Thyroid gland (tissue), 4 donors: ENCODE measurements at regions not wholly inside any gene's neighbourhood (a gene's known extent, or its start where the extent isn't known, plus 50 kb on each side); places are given as distances from the start of the nearest gene placed in this dataset.

Experiments used
- DNase-seq, 2 donors: peaks; one replicate each; pipeline ENCODE4 v3.0.0-alpha.2; 2019
- H3K27ac ChIP-seq, 3 donors: fragments of 200-600 bp; sonication (generic); 1 replicate in 2 of 3; 2 replicates in 1 of 3; pipeline ENCODE4 v1.5.1; 2016 to 2019; ENCODE audit warnings: mild to moderate bottlenecking in 1 of 3, moderate library complexity in 1 of 3
- H3K27me3 ChIP-seq: fragments of 200-600 bp; sonication (generic); one replicate; pipeline ENCODE4 v1.5.1; 2019
- H3K36me3 ChIP-seq, 2 donors: fragments of 200-600 bp; sonication (generic); one replicate each; pipeline ENCODE4 v1.5.1; 2016 to 2019
- H3K4me1 ChIP-seq, 2 donors: fragments of 200-600 bp; sonication (generic); one replicate each; pipeline ENCODE4 v1.5.1; 2017 to 2019
- H3K4me3 ChIP-seq, 3 donors: fragments of 200-600 bp; sonication (generic); replicated peaks in 1 of 3; 1 replicate in 2 of 3; 2 replicates in 1 of 3; pipeline ENCODE4 v1.5.1; 2016; ENCODE audit warnings: mild to moderate bottlenecking in 1 of 3
- H3K9me3 ChIP-seq: fragments of 200-600 bp; sonication (generic); one replicate; pipeline ENCODE4 v1.5.1; 2017
- POLR2A ChIP-seq, 2 donors: fragments of 450-650 bp; IDR thresholded peaks; one replicate each; pipeline ENCODE4 v1.6.1; 2017; ENCODE audit warnings: antibody characterized with exemption in 2 of 2, mild to moderate bottlenecking in 2 of 2, moderate library complexity in 1 of 2
- WGBS, 2 donors: methylation state at CpG; one replicate each; pipeline ENCODE4 v1.1.5; 2017; 5-methylcytosine and 5-hydroxymethylcytosine counted together
- intact Hi-C: fragments of 100-400 bp; cut with DNase I; formaldehyde crosslinking; loops from one replicate; pipeline ENCODE4 v1.15.1; 2023
- TF ChIP-seq, protein P1 (sequence below), 6 experiments: fragments of 200-600 bp in 3 of 6; fragments of 450-650 bp in 3 of 6; sonication (generic) in 3 of 6; IDR thresholded peaks; one replicate each; pipeline ENCODE4 v1.5.1; 2016 to 2019; ENCODE audit warnings: antibody characterized with exemption in 6 of 6, mild to moderate bottlenecking in 2 of 6, inconsistent platforms in 1 of 6, moderate library complexity in 1 of 6

DNA sequence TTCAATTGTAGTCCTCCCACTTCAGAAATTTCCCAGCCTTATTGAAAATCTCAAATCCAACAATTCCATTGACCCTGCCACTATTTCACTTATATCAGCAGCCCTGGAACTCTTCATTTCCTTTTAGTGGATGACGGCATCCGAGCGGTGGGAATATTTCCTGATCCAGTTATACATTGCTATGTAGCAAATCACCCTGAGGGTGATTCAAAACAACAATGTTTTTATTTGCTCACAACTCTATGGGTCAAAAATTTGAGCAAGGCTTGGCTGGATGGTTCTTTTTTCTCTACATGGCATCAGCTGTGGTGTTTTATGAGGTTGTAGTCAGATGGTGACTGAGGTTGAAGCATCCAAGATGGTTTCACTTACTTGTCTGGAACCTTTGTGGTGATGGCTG lies 70.5 kb downstream of the CHST2 start:
- TF ChIP-seq, protein P1, sequence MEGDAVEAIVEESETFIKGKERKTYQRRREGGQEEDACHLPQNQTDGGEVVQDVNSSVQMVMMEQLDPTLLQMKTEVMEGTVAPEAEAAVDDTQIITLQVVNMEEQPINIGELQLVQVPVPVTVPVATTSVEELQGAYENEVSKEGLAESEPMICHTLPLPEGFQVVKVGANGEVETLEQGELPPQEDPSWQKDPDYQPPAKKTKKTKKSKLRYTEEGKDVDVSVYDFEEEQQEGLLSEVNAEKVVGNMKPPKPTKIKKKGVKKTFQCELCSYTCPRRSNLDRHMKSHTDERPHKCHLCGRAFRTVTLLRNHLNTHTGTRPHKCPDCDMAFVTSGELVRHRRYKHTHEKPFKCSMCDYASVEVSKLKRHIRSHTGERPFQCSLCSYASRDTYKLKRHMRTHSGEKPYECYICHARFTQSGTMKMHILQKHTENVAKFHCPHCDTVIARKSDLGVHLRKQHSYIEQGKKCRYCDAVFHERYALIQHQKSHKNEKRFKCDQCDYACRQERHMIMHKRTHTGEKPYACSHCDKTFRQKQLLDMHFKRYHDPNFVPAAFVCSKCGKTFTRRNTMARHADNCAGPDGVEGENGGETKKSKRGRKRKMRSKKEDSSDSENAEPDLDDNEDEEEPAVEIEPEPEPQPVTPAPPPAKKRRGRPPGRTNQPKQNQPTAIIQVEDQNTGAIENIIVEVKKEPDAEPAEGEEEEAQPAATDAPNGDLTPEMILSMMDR (IDR thresholded peaks at IDR 0.05): no peak
- no peak for TF ChIP-seq POLR2A (IDR thresholded peaks at IDR 0.05)
- intact Hi-C loops: no loop called here
- no peaks in the 10 kb centered on the region for H3K27me3 ChIP-seq
- no peak overlapping the region for H3K27ac ChIP-seq
- WGBS, 2 donors: 92 to 94% methylated on average over 3 of the region's 3 CpGs
- no peaks in the 10 kb centered on the region for H3K36me3 ChIP-seq
- DNase-seq: no peak
- no peaks in the 10 kb centered on the region for H3K9me3 ChIP-seq
- no peaks in the 10 kb centered on the region for H3K4me1 ChIP-seq
- H3K4me3 ChIP-seq: no peak overlapping the region

DNA sequence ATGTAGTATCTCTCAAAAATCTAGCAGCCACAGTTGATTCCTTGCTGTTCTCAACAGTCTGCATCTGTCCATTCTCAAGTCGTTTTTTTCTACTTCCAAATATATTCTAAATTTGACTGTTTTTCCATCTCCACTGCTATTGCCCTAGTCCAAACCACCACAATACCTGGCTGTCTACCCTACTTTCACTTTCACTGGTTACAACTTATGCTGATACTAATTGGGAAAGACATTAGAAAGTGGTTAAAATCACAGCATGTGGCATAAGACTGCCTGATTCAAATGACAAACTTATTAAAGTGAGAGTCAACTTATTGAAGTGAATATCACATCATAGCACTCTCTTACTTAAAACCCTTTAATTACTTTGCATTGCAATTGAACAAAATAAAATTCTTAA lies 72.6 kb downstream of the CHST2 start:
- WGBS, 2 donors: 66 to 78% methylated on average over 1 of the region's 1 CpG

DNA sequence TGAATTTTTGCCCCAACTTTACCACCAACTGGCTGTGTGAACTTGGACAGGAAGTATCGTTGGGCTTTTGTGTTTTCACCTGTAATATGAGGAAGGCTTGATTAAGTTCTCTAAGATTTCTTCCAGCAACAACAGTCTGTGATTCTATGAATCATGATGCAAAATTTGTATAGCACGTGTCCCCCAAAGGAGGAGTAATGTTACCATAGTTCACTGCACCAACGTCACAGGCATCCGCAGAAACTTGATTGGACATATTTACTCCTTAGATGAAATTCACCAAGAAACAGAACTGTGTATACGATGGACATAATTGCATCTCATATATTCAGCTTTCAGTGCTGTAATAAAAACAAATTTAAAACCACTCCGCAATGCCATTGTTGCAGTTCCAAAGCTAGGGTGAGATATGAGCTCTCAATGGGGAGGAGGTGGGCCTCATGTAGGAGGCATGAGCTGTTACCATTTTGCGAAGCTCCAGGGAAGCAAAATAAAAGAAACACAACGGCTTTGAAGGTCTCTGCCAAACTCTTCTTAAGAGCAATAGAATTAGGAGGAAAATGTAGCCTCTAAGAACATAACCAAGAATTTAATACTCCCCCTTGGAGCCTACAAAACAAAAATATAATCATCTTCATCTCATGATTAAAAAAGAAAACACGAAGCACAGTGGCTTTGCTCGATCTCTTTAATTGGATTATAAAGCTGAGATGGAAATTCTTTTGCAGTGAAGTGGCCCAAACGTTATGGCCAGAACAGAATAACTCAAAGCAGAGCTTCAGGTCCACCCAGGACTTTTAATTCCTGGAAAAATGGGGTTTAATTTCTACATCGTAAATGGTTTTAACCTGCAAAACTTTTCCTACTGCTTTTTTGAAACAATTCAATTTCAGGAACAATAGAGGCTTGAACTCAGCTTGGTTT lies 80.7 kb downstream of the CHST2 start:
- no peak for DNase-seq
- no peaks in the 10 kb centered on the region for H3K4me1 ChIP-seq
- TF ChIP-seq, protein P1 (IDR thresholded peaks at IDR 0.05): no peak
- no peak for TF ChIP-seq POLR2A (IDR thresholded peaks at IDR 0.05)
- intact Hi-C loops: no loop called here
- H3K27me3 ChIP-seq: no peaks in the 10 kb centered on the region
- 83 to 85% methylated on average over 12 of the region's 12 CpGs for WGBS, 2 donors
- H3K36me3 ChIP-seq: no peaks in the 10 kb centered on the region
- no peak overlapping the region for H3K27ac ChIP-seq
- H3K9me3 ChIP-seq: no peaks in the 10 kb centered on the region
- H3K4me3 ChIP-seq: no peak overlapping the region

More for the DNA sequence above, 72.6 kb downstream of the CHST2 start:
- Histone ChIP-seq H3K4me3 (no peak overlapping the region), H3K27ac (no peak overlapping the region), H3K4me1 (no peaks in the 10 kb centered on the region), H3K36me3 (no peaks in the 10 kb centered on the region), H3K27me3 (no peaks in the 10 kb centered on the region), H3K9me3 (no peaks in the 10 kb centered on the region)
- intact Hi-C loops: no loop called here
- no peak for DNase-seq
- TF ChIP-seq, protein P1 (IDR thresholded peaks at IDR 0.05): no peak
- no peak for TF ChIP-seq POLR2A (IDR thresholded peaks at IDR 0.05)

DNA sequence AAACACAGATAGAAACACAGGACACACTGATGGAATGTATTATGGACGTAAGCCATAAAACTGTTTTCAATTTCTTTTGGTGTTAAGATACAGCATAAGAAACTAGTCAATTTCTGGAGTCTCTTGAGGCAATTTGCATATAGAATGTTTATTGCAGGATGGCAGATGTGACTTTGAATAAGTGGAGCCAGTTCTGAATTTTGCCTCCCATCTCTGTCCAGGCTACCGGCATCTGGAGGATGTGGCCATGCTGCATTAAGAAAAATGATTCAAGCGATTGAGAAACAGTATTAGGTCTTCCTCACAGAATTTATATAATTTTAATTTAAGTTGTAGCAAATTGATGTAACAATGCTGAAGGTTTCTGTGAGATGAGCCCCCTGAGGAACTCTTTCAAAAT lies 81.5 kb downstream of the CHST2 start:
- WGBS, 2 donors: 91 to 99% methylated on average over 3 of the region's 3 CpGs
- H3K27ac ChIP-seq: no peak overlapping the region
- H3K4me3 ChIP-seq: no peak overlapping the region
- H3K4me1 ChIP-seq: peaks cover 2% of the 10 kb centered on the region in 2 donors
- TF ChIP-seq, protein P1 (IDR thresholded peaks at IDR 0.05): no peak
- no peak for TF ChIP-seq POLR2A (IDR thresholded peaks at IDR 0.05)
- DNase-seq: no peak
- H3K9me3 ChIP-seq: no peaks in the 10 kb centered on the region
- no peaks in the 10 kb centered on the region for H3K36me3 ChIP-seq
- no peaks in the 10 kb centered on the region for H3K27me3 ChIP-seq
- intact Hi-C loops: no loop called here
